Nucleus accumbens (tissue), 56 donors: ENCODE measurements at regions not wholly inside any gene's neighbourhood (a gene's known extent, or its start where the extent isn't known, plus 50 kb on each side); places are given as distances from the start of the nearest gene placed in this dataset.

Source experiments
- DNase-seq, 56 donors: peaks; one replicate each; lab custom pipeline; 2025; lab: John Stamatoyannopoulos, UW

DNA sequence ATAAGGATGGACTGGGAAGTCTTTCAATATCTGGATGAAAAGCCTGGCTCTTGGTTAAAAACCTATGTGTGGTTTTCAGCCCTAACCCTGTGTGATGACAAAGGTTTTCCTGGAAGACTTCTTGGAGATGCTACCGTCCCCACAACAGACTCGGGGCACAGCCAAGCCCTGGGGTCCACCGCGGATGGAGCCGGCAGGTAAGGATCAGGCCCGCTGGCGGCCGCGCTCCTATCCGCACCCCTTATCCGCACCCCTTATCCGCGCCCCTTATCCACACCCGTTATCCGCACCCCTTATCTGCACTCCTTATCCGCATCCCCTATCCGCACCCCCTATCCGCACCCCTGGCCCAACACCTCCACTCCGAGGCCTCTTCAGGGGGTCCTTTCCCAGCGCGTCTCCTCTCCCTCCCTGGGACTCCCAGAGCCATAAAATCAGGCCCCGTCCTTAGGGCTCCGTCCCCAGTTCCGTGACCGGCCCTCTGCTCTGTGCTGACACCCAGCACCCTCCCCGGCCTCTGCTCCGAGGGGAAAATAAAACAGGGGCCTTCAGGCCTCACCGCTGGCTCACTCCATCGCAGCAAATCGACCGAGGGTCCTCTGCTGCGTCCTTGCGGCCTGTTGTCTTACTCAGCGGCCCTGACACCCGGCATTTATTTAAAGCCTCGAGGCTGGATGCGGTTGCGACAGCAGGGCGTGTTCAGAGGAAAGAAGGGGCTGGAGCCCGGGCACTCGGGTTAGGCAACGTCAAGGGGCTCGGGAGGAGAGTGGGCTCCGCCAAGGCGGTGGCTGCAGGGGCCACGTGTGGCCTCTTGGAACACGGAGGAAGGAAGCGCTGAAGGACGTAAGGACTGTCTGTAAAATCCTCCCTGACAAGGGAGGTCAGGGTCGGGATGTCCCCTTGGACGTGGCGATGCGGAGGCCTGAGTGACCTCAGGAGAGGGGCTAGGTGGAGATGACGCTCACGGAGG lies 215.1 kb upstream of the ADARB2 start:
- no peak for DNase-seq

DNA sequence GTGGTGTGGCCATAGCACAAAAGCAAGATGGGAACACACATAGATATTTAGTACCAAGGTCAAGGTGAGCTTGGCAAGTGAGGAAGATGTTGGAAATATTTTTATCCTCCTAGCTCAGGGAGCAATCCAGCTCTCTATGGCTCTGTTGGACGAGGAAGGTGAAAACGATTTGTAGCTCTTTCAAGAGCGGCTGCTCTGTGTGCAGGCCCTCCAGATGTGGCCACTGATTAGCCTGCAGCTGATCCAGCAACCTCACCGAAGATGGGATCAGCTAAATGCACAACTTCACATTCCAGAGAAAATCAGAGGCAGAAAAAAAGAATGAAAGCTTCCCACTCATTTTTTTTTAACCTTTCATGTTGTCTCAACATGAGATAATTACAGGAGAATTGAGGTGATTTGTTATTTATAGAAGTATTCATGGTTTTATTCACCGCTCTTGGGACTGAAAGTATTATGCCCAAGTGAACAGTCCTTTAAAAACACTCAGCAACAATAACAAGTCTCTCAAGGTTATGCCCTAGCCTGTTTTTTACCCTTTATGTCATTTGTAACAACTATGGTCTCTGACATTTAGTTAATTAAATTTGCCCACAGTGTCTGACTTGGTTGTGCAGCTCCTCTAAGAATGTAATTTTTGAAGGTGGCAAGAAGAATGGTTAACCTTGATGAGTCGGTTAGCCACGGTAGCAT lies 213.6 kb upstream of the ADARB2 start:
- no peak for DNase-seq

DNA sequence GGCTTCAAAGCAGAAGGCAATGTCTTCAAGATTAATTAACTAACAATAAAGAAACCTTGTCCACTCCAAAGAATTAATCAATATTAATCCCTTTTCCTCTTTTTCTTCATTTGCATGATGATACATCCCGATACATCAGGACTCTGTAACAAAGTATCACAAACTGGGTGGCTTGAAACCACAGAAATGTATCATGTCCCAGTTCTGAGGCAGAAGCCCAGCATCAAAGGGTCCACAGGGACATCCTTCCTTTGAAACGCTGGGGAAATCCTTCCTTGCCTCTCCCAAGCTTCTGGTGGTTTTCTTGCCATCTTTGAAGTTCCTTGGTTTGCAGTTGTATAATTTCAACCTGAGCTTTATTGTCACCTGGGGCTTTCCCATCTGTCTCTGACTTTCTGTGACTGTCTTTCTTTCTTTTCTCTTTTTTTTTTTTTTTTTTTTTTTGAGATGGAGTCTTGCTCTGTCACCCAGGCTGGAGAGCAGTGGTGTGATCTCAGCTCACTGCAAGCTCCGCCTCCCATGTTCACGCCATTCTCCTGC lies 210.2 kb upstream of the ADARB2 start:
- no peak for DNase-seq

DNA sequence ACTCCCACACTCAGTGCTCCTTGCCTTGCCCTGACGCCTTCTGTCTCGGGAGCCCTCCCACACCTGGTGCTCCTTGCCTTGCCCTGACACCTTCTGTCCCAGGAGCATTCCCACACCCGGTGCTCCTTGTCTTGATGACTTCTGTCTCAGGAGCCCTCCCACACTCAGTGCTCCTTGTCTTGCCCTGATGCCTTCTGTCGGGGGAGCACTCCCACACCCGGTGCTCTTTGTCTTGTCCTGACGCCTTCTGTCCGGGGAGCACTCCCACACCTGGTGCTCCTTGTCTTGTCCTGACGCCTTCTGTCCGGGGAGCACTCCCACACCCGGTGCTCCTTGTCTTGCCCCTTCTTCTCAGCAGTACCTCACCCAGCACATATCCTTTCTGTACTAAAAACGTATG lies 207.2 kb upstream of the ADARB2 start:
- DNase-seq: no peak

DNA sequence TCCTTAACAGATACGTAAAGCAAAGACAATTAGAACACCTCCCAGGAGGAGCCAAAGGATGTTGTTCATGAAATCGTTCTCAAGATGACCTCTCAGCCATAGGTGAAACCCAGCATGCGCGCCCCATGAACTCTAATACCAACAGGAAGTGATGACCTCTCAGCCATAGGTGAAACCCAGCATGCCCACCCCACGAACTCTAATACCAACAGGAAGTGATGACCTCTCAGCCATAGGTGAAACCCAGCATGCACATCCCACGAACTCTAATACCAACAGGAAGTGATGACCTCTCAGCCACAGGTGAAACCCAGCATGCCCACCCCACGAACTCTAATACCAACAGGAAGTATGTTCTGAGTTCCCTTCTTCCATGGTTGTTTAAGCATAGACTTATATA lies 205.2 kb upstream of the ADARB2 start:
- DNase-seq: no peak

DNA sequence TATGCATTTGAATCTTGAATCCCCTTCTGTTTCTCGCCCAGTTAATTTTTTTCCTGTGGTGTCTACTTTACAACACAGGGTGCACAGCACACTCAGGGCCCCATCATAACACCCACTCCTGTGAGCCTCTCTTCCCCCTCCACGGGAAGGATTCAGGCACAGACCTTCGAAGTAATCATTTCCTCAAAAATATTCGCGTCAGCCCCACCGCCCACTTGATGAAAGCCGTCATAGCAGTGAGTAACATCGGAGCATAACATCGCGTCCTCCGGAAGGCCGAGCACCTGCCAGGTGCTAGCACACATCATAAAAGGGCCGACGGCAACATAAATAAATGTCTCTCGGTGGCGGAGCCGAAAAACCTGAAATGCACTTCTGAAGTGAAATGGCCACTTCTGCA lies 201.7 kb upstream of the ADARB2 start:
- DNase-seq: no peak

DNA sequence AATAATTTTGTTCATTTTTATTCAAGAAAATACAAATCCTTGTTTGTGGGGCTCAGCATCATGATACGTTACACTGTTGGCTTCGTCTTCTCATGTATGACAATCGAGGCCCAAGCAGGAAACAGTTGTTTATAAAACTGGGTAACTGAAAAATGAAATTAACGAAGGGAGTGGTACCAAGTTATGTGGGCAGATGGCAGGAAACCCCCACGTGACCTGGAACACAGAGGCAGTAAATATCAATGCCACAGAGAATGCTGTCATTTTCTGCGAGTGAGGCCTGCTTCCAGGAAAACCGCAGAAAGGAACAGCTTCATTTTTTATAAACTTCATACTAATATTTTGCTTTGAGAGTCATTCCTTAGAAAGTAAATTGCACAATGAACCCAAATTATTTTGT lies 201.0 kb upstream of the ADARB2 start:
- DNase-seq: no peak

DNA sequence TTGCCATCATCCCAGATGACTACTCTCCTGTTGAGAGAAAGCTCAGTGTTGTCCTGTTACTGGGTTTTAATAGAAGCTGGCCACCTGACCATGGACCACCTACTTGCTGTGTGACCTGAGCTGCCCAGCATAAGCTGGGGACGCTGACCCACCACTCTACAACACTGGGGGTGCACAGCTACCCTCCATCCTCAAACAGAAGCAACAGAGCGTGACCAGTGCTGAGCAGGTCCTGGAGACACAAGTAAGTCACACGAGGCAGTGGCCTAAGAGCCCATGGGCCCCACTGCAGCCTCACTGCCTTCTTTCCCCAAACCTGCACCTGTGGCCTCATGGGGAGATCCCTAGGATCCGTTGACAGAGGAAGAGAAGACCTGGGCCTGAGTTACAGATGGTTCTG lies 198.6 kb upstream of the ADARB2 start:
- no peak for DNase-seq

DNA sequence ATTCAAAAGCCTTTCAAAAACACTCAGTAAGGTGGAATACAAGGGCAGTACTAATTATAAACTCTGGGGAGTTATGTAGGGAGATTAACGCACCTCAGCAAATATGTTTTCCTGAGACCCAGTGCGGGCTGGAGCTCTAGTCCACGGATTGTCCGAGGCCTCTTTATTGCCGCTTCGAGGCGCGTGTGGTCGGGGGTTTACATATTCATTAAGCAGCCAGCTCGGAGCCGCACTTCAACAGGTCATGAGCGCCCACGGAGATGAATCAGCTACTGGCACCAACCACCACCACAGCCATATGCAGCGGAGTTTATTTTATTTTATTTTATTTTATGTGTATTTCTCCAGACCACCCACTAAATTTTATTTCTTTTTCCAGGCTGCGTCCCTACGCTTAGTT lies 195.9 kb upstream of the ADARB2 start:
- no peak for DNase-seq

DNA sequence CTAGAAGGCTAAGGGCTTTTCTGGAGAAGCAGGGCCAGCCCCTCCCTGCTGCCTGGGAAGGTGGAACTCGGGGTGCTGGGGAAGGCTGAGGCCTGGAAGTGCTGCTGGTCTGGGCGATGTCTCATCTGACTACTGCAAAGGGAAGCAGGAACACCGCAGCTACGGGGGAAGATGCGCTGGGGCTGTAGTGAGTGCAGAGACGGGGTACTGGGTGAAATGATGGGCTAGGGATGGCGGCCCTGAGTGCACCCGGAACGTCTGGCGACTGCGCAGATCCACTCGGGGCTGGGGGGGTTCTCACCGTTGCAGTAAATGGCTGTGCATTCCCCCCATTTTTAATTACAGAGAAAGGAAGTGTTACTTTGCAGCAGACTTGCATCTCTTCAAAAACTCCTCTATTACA lies 195.4 kb upstream of the ADARB2 start:
- DNase-seq: no peak

DNA sequence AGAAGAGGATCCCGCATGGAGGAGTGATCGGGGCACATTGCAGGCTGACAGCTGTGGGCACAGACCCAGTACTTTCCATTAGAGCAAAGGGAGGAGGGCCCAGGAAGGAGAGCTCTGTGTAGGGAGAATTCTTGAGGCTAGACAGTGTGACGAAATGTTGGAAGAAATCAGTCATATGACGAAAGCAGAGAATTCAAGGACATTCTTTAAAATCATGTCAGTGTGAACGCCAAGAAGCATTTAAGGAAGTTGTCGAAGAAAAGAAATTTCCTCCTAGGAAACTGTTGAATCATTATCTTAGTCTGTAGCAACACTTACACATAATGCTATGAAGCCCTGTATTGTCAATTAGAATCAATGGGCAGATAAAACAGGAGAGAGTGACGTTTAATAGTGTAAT lies 191.3 kb upstream of the ADARB2 start:
- DNase-seq: no peak

DNA sequence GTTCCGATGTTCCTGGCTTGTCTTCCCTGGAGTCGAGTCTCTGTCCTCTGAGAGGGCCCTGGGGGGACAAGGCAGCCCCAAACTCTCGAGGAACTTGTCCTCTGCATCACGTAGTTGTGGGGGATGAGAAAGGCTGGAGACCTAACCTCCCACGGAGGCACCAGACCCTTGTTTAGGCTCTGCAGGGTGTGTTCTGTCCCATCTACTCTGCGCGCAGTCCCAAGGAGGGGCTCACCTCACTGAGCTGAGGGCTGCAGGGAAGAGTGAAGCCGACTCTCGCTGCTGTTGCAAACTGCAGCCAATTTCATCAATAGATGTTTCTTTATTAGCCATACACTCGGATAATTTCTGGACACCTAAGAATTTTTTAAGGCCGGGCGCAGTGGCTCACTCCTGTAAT lies 186.7 kb upstream of the ADARB2 start:
- no peak for DNase-seq

DNA sequence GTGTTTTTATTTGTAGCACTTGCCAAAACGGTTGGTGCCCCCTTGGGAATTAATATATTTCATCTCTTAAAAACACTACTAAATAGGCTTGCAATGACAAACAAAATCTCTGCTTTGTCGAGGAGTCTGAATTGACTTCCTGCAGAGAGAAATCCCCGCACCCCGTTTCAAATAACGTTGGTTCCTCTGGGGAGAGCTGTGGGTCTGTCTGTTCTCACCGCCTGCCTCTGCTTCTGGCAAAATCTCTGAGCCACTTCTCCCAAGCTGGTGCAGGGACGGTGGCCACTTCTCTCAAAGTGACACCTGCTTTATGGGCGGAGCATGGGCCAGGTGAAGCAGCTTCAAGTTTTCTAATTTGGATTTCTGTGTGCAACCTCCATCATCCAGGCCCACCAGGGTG lies 186.3 kb upstream of the ADARB2 start:
- DNase-seq: no peak

DNA sequence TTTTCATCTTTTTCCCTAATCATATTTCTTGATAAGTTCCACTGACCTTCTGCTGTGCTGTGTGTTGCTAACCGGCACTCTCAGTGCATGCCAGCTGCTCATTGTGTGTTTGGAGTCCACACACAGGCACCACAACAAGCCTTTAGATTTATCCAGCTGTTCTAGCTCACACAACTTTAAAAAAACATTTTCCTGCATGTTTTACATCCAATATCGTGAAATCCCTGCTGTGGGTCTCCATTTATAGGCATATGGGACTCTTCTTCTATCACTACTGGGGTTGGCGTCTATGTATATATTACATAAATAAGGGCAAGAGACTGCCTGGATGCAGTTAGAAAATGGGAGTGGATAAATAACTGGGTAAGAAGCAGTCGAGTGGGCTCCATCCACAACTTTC lies 183.6 kb upstream of the ADARB2 start:
- no peak for DNase-seq

DNA sequence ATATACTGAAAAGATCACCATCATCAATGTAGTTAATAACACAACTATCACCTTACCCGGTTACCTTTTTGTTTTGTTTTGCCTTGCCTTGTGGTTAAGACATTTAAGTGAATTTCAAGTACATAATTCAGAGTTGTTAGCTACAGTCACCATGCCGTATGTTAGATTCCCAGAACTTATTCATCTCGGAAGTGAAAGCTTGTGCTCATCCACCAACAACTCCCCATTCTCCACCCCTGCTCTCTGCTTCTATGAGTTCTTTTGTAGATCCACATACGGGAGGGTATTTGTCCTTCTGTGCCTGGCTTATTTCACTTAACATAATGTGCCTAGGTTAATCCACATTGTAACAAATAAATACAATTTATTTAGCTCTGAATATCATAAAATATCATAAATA lies 182.8 kb upstream of the ADARB2 start:
- no peak for DNase-seq

DNA sequence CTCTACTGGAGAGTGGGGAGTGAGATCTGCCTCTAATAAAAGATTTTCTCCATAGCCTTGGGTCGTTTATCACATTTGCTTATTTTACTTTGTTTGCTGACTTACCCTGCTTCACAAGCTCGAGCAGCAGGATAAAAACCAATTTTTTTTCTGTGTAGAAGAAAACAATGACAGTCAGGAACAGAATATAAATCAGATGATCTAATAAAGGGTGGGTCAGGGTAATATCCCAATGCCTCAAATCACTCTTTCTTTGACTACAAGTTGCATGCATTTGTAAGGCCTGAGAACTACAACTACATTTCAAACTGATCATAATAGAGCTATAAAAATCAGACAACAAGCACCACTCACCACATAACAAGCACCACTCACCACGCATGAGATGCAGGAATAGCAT lies 174.4 kb upstream of the ADARB2 start:
- no peak for DNase-seq

DNA sequence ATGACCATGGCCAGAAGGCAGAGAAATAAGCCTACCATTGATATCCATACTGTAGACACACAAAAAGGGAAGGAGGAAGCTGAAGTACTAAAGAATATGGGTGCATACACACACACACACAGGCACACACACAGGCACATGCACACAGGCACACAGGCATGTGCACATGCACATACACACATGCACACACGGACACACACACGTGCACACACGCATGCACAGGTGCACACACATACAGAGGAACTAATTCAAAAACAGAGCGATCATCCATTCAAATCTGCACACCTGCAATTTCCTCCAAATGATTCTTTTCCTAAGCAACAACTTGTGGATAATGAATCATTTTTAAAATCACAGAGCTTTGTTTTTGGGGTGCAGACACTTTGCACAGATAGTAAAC lies 166.7 kb upstream of the ADARB2 start:
- DNase-seq: no peak

DNA sequence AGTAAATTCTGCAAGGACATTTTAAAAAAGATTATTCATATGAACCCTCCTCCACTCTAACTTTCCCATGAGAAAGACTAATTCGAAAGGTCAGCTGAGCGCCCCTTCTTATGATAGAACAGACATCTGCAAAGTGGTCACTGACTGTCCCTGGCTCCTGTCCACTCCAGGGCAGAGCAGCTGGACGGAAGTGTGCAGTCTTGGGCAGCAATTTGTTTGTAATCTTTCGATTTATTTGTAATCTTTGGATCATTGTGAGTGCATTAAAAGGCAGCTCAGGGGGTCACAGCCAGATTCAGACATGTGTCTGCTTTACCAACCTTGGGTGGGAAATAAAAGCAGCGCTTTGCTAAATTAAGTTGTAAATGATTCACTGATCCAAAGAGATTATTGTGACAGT lies 158.8 kb upstream of the ADARB2 start:
- DNase-seq: no peak

DNA sequence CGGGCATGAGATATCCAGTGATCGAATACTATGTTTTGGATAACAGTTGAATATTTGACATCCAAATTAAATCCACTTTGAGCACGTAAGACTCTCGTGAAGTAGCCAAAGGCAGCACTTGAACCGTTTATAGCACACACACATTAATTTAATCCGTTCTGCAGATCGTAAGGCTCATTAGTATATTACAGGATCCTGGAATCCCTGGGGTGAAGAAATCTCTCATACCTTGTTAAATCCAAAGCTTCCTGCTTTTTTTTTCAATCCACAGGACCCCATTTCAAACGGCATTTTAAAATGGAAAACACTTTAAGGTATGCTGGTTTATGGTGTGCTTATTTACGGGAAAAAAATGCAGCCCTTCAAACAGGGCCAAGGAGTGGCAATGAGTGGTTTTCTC lies 158.4 kb upstream of the ADARB2 start:
- DNase-seq: no peak

DNA sequence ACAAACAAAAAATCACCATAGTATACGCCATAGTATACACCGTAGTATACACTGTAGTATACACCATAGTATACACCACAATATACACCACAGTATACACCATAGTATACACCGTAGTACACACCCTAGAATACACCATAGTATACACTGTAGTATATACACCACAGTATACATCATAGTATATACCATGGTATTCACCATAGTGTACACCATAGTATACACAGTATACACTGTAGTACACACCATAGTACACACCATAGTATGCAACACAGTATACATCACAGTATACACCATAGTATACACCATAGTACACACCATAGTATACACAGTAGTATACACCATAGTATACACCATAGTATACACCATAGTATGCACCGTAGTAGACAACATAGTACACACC lies 157.6 kb upstream of the ADARB2 start:
- DNase-seq: no peak

DNA sequence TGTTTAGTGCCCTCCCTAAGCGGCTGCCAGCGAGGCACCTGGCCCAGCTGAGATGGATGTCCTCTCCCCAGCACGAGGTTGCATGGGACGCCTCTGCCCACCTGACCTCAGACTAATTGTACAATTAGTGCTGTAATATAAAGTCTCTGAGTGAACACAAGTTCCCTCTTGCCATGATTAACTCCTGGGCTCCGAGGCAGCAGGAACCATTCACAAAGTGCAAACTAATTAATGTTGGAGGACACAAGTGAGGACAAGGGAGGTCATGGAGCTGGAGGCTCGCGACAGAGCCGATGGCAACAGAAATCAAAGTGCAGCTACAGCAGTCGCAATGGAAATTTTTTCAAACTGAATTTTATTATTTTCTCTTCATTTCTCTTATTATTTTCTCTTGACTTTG lies 156.6 kb upstream of the ADARB2 start:
- DNase-seq: no peak

DNA sequence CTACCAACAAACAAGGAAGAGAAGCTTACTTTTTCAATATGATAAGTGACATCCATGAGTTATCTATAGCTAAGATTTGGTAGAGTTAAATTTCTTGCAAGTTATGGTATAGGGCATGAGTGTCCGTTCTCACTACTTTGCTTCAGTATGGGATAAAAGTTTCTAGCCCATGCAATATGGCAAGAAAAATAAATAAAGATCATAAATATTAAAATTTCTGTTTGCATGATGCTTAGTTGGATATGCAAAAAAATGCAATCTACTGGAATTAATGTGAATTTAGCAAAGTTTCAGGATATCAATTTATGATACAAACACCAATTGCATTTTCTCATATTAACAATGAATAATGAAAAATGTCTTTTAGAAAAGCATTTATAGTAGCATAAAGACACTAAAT lies 148.7 kb upstream of the ADARB2 start:
- DNase-seq: no peak
